ENCODE measurements at regions not wholly inside any gene's neighbourhood (a gene's known extent, or its start where the extent isn't known, plus 50 kb on each side); places are given as distances from the start of the nearest gene placed in this dataset.

DNA sequence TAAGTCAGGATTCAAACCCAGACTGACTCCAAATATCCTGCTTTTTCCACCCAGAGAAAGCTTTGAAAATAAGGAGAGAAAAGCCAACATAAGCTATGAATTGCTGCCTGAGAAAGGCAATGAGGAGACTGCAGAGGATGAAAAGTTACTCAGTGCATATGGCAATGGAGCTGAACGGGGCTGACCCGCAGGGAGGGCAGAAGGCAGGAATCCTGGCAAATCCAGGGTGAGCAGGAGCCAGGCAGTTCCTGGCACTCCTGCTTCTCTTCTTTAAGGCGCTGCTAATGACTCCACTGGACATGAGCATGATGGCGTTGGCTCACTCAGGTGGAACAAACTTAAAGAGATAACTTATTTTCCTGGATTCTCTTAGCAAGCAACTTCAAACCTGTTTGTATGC lies 95.2 kb upstream of the TMCC3 start:
- DNase-seq: no peak

DNA sequence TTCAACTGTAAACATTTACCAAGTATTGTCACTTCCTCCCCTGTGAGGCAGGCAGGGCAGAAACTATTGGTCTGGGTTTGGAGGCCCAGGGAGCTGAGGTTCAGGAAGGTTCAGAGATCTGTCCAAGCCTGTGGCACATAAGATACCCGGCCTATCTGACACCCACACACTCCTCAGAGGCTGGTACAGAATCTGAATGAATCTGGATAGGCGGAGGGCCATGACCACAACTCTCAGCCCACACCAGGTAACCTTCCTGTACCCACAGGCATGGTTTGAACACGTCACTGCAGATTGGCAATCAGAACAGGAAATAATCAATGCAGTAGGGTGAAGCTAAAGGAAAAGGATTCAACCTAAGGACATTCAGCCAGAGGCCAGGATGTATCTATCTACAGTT lies 92.8 kb upstream of the TMCC3 start:
- no peak for DNase-seq

DNA sequence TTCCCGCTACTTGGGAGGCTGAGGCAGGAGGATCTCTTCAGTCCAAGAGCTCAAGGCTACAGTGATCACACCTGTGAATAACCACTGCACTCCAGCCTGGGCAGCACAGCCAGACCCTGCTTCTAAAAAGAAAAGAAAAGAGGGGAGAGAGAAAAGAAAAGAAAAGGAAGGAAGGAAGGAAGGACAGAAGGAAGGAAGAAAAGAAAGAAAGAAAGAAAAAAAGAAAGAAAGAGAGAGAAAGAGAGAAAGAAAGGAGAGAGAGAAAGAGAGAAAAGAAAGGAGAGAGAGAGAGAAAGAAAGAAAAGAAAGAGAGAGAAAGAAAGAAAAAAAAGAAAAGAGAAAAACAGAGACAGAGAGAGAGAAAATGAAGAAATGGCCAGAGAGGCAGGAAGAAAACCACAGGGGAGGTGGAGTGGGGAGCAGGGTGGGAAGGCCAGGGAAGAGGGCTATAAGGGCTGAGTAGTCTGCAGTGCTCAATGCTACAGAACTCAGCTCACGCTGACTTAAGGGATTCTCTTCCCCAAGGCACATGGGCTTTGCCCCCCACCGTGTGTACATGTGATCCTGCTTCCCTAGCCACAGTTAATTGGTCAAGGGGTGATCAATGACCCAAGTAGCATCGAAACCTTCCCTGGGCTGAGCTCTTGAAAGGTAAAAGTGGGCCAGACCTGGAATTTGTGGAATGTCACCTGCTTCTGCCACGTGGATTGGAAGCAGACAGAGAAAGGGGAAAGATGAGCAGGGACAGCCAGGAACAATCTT lies 90.4 kb upstream of the TMCC3 start:
- DNase-seq: no peak

DNA sequence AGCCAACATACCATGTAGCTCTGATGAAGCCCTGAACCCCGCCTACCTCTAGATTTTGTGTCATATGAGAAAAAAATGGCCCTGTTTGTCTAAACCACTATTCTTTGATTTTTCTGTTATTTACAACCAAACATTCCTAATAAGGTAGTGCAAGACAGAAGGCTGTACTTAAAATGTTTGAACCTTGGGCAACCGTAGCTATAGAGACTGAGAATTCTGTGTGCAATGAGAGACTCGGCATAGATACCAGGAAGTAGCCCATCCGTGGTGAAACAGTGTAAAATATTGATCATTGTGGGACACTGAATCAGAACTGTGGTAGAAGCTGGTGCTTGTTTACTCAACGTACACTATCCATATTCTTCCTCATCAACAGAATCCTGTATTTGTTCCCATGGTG lies 86.5 kb upstream of the TMCC3 start:
- DNase-seq: no peak

DNA sequence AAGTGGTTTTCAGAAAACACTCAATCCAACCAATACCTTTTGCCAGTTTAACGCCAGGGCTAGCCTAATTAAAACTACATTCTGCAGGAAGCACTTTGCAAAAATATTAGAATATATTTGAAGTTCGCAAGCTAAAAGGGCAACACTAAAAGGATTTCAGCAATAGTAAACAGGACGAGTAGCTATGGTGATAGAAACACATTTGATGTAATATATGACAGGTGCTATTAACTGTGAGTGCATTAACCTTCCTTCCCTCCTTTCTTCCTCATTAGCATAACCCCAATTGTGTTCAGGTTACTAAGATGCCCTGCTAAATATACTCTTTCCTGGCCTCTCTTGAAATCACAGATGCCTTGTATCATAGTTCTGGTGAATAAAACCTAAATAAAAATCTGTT lies 85.6 kb upstream of the TMCC3 start:
- DNase-seq: no peak

DNA sequence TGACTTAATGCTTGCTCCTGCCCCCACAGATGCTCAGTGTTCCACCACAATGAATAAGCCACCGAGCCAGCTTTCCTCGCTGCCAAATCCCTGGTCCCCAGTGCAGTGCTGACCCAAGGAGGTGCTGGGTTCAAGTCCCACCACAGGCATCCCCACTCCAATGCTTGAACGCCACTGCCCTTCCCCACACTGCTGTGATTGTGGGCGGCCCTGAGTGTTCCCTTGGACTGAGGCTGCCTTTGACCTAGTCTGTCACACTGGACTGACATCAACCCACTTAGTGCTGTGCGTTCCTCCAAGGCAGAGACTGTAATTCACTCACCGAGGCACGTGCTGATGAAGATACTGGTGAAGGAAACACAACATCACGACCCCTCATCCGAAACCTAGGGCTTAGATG lies 83.4 kb upstream of the TMCC3 start:
- no peak for DNase-seq

DNA sequence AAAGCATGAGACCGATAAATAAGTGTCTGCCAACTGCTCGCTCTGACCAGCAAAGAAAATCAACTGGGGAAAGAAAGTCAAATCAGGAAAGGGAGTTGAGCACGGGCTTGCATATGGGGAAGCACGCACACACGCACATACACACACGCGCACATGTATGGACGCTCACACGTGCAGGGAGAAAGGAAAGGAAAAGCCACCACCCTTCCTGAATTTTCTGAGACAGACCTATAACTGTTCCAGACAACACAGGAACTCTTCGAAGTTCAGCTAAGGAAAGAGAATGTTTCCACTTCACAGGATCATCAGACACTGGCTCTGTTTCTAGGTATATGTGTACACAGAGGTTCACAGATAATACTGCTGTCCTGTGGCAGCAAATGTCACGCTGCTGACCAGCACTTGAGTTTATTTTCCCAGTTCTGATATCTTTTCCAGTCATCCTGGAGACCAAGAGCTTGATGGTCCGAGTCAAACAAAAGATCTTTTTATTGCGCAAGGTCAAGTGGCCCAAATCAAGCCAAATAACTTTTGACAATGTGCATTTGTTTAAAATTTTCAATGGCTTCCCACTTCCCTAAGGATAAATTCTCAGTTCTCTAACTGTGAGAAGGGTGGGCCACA lies 82.1 kb upstream of the TMCC3 start:
- DNase-seq: no peak

DNA sequence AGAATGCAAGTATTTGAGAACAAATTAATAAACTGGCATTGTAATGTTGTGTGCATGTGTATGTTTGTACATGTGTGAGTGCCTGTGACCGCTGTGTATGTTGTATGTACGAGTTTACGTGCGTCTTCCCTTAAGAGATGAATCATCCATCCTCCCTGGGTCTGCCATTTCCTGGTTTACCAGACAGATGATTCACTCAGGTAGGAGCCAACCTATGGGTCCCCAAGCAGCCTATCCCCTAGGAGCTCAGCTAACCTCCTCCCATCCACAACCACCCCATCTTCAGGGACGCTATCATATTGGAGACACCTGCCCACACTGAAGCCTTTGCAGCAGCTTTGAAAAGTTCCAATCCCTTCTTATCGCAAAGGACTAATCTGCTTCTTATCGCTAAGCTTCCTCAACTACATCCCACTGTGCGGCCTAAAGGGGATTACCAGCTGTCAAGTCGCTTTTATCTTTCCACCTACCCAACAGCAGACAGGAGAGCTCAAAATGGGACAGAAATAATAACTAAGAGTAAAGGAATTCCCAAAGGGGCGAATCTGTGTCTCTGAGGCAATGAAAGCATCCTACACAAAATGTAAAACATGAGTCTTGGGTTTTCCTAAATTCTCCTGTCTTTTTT lies 81.5 kb upstream of the TMCC3 start:
- DNase-seq: no peak

DNA sequence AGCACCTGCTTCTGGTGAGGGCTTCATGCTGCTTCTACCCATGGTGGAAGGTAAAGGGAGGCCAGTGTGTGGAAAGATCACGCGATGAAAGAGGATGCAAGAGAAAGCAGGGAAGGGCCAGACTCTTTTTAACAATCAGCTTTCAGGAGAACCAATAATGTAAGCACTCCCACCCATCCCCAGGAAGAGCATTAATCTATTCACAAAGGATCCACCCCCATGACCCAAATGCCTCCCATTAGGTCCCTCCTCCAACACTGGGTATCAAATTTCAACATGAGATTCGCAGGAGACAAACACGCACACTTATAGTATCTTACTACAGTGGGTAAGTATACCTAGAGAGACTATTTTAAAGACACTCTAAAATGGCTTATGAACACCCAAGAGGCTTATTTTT lies 80.5 kb upstream of the TMCC3 start:
- no peak for DNase-seq

DNA sequence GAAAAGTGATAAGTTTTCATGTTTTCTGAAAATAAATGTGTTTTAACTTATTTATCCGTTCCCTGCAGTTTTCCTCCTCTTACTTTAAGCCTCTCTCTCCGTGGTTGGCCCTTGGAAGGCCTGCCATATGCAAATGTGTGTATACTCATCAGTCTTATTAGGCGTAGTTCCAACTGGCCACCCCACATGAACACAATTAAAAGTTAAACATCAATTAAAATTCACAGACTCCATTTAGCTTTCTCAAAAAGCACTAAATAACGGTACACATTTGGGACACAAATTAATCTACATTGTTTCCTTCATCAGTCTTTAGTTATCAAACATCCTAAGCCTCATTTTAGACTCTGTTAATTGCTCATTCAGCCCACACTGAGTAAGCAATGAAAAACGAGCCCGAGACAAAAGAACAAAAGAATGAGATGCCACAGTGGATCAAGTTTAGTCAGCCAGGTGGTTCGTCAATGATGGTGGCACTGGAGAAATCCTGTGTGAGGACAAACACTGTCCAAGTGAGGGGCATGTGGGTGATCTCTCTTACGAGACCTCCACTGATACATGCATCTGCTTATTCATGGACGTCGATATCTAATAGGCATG lies 76.0 kb upstream of the TMCC3 start:
- DNase-seq: no peak

DNA sequence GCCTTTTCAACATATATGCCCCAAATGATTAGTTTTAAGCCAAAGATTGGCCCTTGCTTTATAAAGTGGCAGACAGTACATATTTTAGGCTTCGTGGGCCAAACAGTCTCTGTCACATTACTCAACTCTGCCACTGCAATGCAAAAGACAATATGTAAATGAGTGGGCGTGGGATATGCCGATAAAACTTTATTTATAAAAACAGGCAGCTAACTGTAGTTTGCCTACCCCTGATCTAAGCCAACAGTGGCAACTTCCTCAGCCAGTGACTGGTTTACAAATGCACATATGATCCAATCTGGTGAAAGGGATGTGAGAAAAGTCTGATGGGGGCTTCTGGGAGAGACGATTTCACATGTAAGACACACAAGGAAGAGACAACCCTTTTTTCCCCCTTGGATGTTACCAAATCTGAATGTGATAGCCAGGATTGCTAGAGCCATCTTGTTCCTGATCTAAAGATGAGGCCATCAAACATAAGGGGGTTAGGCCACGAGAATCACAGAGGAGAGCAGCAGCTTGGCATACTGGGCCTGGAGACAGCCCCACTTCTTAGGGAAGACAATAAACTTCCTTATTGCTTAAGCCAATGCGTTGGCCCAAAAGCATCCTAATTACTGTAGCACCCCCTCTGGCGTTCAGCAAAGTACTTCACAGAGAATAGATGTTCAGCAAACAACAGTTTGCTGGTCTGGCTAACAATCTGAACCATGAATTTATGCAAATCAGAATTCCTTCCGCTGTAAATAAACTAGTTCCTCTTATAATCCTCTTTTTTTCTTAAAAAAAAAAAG lies 75.2 kb upstream of the TMCC3 start:
- no peak for DNase-seq

DNA sequence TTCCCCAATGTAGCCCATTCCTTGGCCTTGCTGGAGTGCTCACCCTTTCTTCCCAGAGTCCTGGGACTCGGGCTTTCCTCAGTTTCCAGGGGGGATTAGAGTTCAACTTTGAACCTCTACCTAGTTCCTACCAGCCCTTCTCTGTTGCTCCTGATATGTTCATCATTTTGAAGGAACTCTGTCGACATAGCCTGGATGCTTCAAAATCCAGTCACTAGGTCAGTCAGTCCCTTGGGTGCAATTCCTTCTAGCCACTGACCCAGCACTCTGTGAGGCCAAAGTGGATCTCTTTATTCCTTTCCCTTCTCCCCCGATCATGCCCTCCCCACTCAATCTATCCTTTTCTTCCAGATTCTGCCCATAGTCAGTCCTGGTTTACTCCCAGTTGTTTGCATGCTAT lies 72.3 kb upstream of the TMCC3 start:
- no peak for DNase-seq

DNA sequence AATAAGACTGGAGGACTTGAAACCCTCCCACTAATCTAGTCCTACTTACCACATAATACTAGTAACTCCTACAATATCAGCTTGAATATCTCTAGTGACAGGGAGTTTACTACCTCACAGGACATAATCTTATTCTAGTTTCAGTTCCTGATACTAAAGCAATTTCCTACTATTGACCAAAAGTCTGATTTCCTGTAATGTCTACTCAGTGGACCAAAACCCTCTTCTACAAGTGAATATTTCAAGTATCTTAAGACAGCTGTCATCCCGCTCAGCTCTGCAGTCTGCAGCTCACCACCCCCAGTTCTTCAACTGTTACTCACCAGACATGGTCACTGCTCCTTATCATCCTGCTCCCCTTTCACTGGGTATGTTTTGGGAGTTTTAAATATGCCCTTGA lies 70.8 kb upstream of the TMCC3 start:
- no peak for DNase-seq

DNA sequence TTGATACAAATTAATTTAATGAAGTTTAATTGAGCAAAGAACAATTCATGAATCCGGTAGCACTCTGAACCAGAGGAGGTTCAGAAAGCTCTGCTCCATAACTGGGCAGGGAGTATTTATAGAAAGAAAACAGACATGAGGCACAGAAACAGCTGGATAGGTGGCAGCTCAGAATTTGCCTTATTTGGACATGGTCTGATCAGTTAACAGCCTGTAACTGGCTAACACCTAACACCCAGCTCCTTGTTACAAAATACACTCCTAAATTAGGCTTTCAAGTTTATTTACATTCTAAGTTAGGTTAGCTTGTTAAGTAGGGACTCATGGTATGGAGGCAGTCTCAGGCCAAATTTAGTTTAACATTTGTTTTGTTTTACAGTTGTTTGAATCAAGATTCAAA lies 67.8 kb upstream of the TMCC3 start:
- DNase-seq: no peak

DNA sequence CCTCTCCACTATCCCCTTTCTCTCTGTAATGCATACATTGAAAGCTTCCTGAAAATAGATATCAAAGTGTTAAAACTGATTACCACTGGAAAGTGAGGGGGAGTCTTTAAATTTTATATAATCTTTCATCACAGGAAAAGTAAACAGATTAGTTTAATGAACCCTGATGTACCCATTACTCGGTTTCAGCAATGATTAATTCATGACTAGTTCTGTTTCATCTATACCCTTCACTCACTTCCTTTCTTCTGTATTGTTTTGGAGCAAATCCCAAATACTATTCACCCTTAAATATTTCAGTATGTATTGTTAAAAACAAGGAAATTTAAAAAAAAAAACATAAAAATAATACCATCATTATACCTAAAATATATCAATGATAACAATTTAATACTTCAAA lies 67.3 kb upstream of the TMCC3 start:
- no peak for DNase-seq

DNA sequence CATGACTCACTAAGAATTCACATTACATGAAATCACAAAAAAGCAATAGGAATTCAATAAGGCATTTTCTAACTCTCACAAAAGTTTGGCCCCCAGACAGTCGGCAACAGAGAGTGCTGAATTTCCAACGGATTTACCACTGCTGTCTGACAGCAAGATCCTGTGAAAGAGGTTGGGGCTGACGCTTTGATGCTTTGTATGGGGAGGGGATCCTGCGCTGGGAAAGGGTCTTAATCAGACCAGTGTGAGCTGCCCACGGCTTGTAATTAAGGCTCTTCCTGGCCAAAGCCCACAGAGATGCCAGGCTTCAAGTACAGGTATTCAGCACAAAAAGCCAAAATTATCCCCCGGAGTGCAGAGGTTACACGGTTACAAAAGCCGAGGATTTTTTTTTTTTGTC lies 66.8 kb upstream of the TMCC3 start:
- no peak for DNase-seq

DNA sequence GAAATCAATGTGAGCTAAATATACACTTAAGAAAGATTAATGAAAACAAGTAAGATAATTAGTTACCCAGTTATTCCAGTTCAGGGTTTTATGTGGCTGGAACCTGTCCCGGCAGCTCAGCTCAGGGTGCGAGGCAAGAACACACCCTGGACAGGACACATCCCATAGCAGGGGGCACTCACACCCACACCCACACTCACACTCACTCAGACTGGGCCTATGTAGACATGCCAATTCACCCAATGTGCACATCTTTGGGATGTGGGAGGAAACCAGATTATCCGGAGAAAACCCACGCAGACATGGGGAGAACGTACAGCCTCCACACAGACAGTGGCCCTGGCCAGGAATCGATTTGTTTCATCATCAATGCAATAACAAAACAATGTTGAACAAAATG lies 66.0 kb upstream of the TMCC3 start:
- DNase-seq: no peak

DNA sequence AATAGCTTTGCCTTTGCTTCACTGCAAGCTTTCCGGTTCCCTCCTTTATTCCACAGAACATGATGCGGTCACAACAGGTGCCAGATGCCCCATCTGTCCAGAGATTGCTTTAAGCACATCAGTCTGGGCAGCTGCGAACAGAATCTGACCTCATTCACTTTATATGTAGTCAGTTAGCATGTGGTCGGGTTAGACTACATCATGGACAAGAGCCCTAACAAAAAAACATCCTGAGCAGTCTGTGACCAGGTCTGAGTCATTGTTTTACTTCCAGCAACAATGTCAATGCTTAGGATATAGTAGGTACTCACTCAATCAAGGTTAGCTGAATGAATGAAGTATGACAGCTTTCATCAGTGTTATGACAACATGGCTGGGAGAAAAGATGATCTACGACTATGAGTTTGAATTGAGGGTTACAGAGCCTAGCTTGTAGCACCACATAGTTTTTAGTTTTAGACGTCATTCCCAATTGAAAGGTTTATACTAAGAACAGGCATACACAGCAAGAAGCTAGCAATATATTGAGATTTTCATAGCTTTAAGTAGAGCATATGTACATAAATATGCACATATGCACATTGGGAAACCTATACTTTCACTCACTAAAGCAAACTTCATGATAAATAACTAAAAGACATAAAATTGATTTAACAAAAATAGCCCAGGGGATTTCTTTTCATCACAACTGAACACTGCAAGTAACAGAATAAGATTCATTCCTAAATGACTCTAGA lies 64.2 kb upstream of the TMCC3 start:
- peak; percentile 80 for DNase-seq

DNA sequence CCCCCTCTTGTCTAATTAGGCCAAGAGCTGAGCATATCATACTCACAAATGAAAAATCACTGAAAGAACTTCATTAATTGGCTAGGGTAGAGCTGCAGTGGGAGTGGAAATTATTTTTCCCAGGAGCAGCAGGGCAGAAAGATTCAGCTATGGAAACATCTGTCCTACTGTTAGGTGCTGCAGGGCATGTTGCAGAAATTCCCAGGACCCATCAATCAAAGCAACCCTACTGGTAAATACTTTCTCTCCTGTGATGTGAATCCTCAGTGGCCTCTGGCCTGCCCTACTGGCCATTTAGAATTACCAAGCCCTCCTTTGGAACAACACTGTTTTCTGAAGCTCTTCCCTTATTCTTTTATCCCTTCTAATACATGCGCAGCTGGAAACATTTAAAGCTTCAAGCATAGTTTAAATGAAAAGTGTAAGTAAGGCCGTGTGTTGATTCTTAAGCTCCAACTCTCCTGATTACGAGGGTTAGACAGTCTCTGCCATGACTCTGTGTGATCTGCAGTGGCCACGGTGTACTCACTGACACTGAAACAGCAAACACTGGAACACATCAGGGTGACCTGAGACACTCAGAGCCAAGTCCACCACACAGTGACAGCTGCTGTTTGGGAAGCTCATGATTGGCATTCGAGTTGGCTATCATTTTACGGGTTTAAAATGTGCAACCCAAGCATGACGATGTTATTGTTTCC lies 62.6 kb upstream of the TMCC3 start:
- peak; percentile 37 for DNase-seq

DNA sequence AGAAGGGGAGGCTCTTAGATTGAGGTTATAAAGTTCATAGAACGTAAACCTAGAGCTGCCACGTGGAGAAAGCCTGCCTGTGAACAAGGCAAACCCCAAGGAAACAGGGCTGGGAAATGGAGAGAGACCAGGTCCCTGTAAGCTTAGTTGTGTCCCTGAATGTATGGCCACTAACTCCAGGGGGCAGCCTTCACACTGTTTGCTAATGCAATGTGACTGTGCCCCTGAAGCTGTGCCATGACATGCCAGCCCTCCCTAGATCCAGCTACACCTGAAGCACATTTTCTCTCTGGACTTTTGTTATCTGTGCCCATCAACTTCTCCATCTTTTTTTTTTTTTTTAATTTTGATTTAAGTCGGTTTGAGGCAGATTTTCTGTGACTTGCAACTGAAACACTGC lies 60.6 kb upstream of the TMCC3 start:
- DNase-seq: no peak

DNA sequence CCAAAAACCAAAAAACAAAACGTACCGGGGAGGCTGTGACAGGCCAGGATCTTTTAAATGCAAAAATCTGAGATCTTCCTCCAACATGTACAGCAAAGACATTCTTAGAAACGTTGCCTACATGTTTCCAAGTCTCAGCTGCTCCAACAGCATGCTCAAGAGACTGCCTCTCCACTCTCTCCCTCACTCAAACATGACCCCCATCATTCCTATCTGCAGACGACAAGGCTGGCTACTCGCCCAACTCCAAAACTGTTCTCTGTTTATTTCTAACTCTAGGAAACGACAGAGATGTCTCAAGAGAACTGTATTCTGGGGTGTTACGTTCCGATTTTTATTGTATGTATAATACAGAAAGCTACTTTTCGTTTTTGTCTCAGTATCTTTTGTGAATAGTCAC lies 57.5 kb upstream of the TMCC3 start:
- DNase-seq: peak; percentile 92

DNA sequence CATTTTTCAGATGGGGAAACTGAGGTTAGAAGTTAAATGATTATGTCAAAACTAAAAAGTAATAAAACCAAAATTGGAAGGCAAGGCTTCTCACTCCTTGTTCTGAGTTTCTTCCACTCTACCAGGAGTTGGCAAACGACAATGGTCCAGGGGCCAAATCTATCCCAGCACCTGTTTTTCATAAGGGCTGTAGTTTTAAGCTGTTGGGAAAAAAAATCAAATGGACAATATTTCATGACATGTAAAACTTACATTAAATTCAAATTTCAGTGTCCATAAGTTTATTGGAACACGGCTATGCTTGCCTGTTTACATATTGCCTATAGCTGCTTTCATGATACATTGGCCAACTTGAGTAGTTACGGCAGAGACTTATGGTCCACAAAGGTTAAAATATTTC lies 56.7 kb upstream of the TMCC3 start:
- DNase-seq: peak; percentile 39

Data from right hindlimb (tissue), 1 donor.